HCT116 (cell line): ENCODE measurements at regions not wholly inside any gene's neighbourhood (a gene's known extent, or its start where the extent isn't known, plus 50 kb on each side); places are given as distances from the start of the nearest gene placed in this dataset.

ENCODE experiments used
- ATAC-seq: fragments of 200-7000 bp; cut with Tn5 transposase; 2 replicates; pipeline ENCODE4 v1.9.1; 2020; ENCODE audit warnings: mild to moderate bottlenecking, moderate library complexity
- BruUV-seq: library from RNA; stranded (reverse); fragments of 400-500 nt; replicated peaks from 2 replicates; lab custom pipeline; 2021; lab: Mats Ljungman, UMichigan
- CTCF ChIA-PET: fragments of 300-600 bp; sonication (Branson Sonifier 250); formaldehyde crosslinking; loops from one replicate; lab custom pipeline; 2021; ENCODE audit warnings: antibody characterized with exemption; lab: Charles Lee
- POLR2A ChIA-PET: fragments of 300-600, 350-600 bp; sonication (Branson Sonifier 250); formaldehyde crosslinking; loops from one replicate; lab custom pipeline; 2021; ENCODE audit warnings: antibody characterized with exemption; lab: Charles Lee
- RAD21 ChIA-PET, 2 experiments: fragments of 300-600 bp; sonication (Branson Sonifier 250); formaldehyde crosslinking; loops; one replicate each; lab custom pipeline; 2023; ENCODE audit warnings: low total read pairs in 2 of 2; ENCODE audit not compliant: uncharacterized antibody in 2 of 2, unreplicated experiment in 2 of 2, low non-redundant PET in 1 of 2; lab: Charles Lee
- DNase-seq: peaks from one replicate; pipeline ENCODE4 v3.0.0-alpha.2; 2010; ENCODE audit warnings: low read depth, low spot score
- H2AFZ ChIP-seq: fragments of 200-600 bp; shearing (Covaris generic), sonication (generic); 2 replicates; pipeline ENCODE4 v1.6.1; 2017; ENCODE audit warnings: low read depth, mixed run types, mixed read lengths, antibody characterized with exemption, low read length; ENCODE audit not compliant: poor library complexity, severe bottlenecking
- H3K27ac ChIP-seq: 2 replicates; pipeline ENCODE4 v1.5.1; 2012; ENCODE audit warnings: low read depth, low read length
- H3K27me3 ChIP-seq: fragments of 200-600 bp; sonication (generic); 2 replicates; pipeline ENCODE4 v1.6.1; 2016; ENCODE audit warnings: mixed run types, low read length, mixed read lengths; ENCODE audit not compliant: insufficient read depth
- H3K36me3 ChIP-seq, 2 experiments: fragments of 200-500 bp in 1 of 2; fragments of 200-600 bp in 1 of 2; sonication (Bioruptor generic) in 1 of 2; sonication (generic) in 1 of 2; 2 replicates each; pipeline versions ENCODE4 v1.5.1 to v1.6.1; 2014 to 2016; ENCODE audit warnings: low read length in 2 of 2, inconsistent platforms in 1 of 2, mixed read lengths in 1 of 2, mixed run types in 1 of 2; ENCODE audit not compliant: insufficient read depth in 2 of 2, control insufficient read depth in 1 of 2
- H3K4me1 ChIP-seq, 2 experiments: fragments of 200-600 bp in 1 of 2; sonication (generic) in 1 of 2; 2 replicates each; pipeline versions ENCODE4 v1.5.1 to v1.6.1; 2012 to 2017; ENCODE audit warnings: low read length in 2 of 2, inconsistent platforms in 1 of 2, mild to moderate bottlenecking in 1 of 2, mixed read lengths in 1 of 2, mixed run types in 1 of 2, moderate library complexity in 1 of 2; ENCODE audit not compliant: insufficient read depth in 2 of 2, control insufficient read depth in 1 of 2
- H3K4me2 ChIP-seq: fragments of 200-600 bp; sonication (generic); 2 replicates; pipeline ENCODE4 v1.6.1; 2017; ENCODE audit warnings: mixed run types, low read length, mixed read lengths
- H3K4me3 ChIP-seq, 2 experiments: fragments of 200-600 bp in 1 of 2; sonication (generic) in 1 of 2; replicated peaks in 1 of 2; 2 replicates each; pipeline ENCODE4 v1.5.1; 2011 to 2016; ENCODE audit warnings: low read length in 2 of 2, control low read depth in 1 of 2, low read depth in 1 of 2, mild to moderate bottlenecking in 1 of 2, mixed read lengths in 1 of 2, mixed run types in 1 of 2
- H3K79me2 ChIP-seq: fragments of 200-600 bp; sonication (generic); 2 replicates; pipeline ENCODE4 v1.6.1; 2017; ENCODE audit warnings: mild to moderate bottlenecking, mixed run types, low read length, moderate library complexity, mixed read lengths; ENCODE audit not compliant: insufficient read depth
- H3K9ac ChIP-seq: fragments of 200-600 bp; sonication (generic); 2 replicates; pipeline ENCODE4 v1.6.1; 2016; ENCODE audit warnings: low read length, mixed read lengths
- H3K9me2 ChIP-seq: fragments of 200-600 bp; sonication (generic), shearing (Covaris generic); 2 replicates; pipeline ENCODE4 v1.6.1; 2017; ENCODE audit warnings: mixed run types, mild to moderate bottlenecking, moderate library complexity; ENCODE audit not compliant: insufficient read depth
- H3K9me3 ChIP-seq, 2 experiments: fragments of 200-500 bp in 1 of 2; fragments of 200-600 bp in 1 of 2; sonication (Bioruptor generic) in 1 of 2; sonication (generic) in 1 of 2; 2 replicates each; pipeline ENCODE4 v1.6.1; 2014 to 2017; ENCODE audit warnings: low read length in 2 of 2, mixed read lengths in 2 of 2, inconsistent platforms in 1 of 2, low read depth in 1 of 2, mild to moderate bottlenecking in 1 of 2, mixed run types in 1 of 2, moderate library complexity in 1 of 2; ENCODE audit not compliant: control insufficient read depth in 1 of 2, insufficient read depth in 1 of 2
- H4K20me1 ChIP-seq: fragments of 200-600 bp; sonication (generic), shearing (Covaris generic); 2 replicates; pipeline ENCODE4 v1.6.1; 2017; ENCODE audit warnings: mixed run types, mild to moderate bottlenecking, moderate library complexity; ENCODE audit not compliant: insufficient read depth
- ATF3 ChIP-seq: IDR thresholded peaks from 2 replicates; pipeline ENCODE4 v1.6.1; 2012
- CBX3 ChIP-seq: IDR thresholded peaks from 2 replicates; pipeline ENCODE4 v1.6.1; 2012; ENCODE audit warnings: low read depth
- CEBPB ChIP-seq: IDR thresholded peaks from 2 replicates; pipeline ENCODE4 v1.6.1; 2012; ENCODE audit warnings: low read depth
- CTCF ChIP-seq, 3 experiments: fragments of 200-600 bp in 1 of 3; sonication (generic) in 1 of 3; IDR thresholded peaks in 2 of 3; conservative IDR thresholded peaks in 1 of 3; 2 replicates each; pipeline ENCODE4 v1.5.1; 2012 to 2017; ENCODE audit warnings: low read depth in 2 of 3, low read length in 2 of 3, antibody characterized with exemption in 1 of 3, borderline replicate concordance in 1 of 3, control low read depth in 1 of 3, mild to moderate bottlenecking in 1 of 3, mixed read lengths in 1 of 3, mixed run types in 1 of 3, moderate library complexity in 1 of 3; ENCODE audit not compliant: insufficient read depth in 1 of 3
- EGR1 ChIP-seq: IDR thresholded peaks from 2 replicates; pipeline ENCODE4 v1.6.1; 2012; ENCODE audit warnings: low read depth
- ELF1 ChIP-seq: IDR thresholded peaks from 2 replicates; pipeline ENCODE4 v1.6.1; 2012; ENCODE audit warnings: low read depth, borderline replicate concordance
- EZH2 ChIP-seq: fragments of 200-600 bp; sonication (generic); IDR thresholded peaks from 2 replicates; pipeline ENCODE4 v1.6.1; 2017; ENCODE audit warnings: antibody characterized with exemption, mixed run types
- EZH2phosphoT487 ChIP-seq: fragments of 200-600 bp; IDR thresholded peaks from 2 replicates; pipeline ENCODE4 v1.6.1; 2018; ENCODE audit warnings: antibody characterized with exemption, borderline replicate concordance
- FOSL1 ChIP-seq: IDR thresholded peaks from 2 replicates; pipeline ENCODE4 v1.6.1; 2012; ENCODE audit warnings: low read depth
- JUND ChIP-seq: IDR thresholded peaks from 2 replicates; pipeline ENCODE4 v1.6.1; 2012
- POLR2AphosphoS5 ChIP-seq: IDR thresholded peaks from 2 replicates; pipeline ENCODE4 v1.6.1; 2011; ENCODE audit warnings: mild to moderate bottlenecking, low read depth, low read length, moderate library complexity
- SP1 ChIP-seq: IDR thresholded peaks from 2 replicates; pipeline ENCODE4 v1.6.1; 2012; ENCODE audit warnings: low read depth
- TCF7L2 ChIP-seq: IDR thresholded peaks from 2 replicates; pipeline ENCODE4 v1.7.0; 2011; ENCODE audit warnings: borderline replicate concordance, inconsistent platforms; ENCODE audit not compliant: insufficient read depth, insufficient read length; ENCODE audit errors: extremely low read depth
- YY1 ChIP-seq: IDR thresholded peaks from 2 replicates; pipeline ENCODE4 v1.6.1; 2011; ENCODE audit warnings: low read length, low read depth, moderate library complexity, mild to moderate bottlenecking; ENCODE audit not compliant: insufficient replicate concordance; ENCODE audit errors: extremely low read depth
- ZBTB33 ChIP-seq: IDR thresholded peaks from 2 replicates; pipeline ENCODE4 v1.6.1; 2011; ENCODE audit warnings: mild to moderate bottlenecking, low read length, moderate library complexity; ENCODE audit not compliant: insufficient replicate concordance; ENCODE audit errors: extremely low read depth
- ZFX ChIP-seq: fragments of 450-650 bp; IDR thresholded peaks from 2 replicates; pipeline ENCODE4 v1.6.1; 2017
- ZNF274 ChIP-seq: fragments of 200-500 bp; sonication (Bioruptor generic); IDR thresholded peaks from 2 replicates; pipeline ENCODE4 v1.6.1; 2014; ENCODE audit warnings: mild to moderate bottlenecking, low read depth, low read length, inconsistent platforms
- intact Hi-C: fragments of 100-400 bp; cut with micrococcal nuclease; formaldehyde crosslinking; loops from 2 replicates; pipeline ENCODE4 v1.10.0; 2022
- TF ChIP-seq, protein P1 (sequence below): IDR thresholded peaks from 2 replicates; pipeline ENCODE4 v1.6.1; 2012; ENCODE audit warnings: low read depth

DNA sequence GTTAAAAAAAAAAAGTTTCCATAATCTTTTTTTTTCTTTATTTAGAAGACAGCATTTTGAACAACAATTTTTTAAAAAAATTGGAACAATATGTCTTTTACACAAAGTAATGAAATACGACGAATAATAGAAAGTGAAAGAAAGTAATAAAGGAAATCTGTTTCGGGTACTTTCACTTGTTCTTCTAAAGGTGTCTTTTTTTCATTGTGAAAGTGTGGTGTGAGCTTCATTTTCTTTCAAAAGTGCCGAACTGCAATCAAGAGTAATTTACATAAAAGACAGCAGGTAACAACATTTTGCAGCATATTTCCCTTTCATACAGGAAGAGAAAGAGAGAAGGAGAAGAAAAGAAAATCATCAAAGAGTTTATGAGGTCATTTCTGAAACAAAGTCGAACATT, 159.7 kb upstream of the CDH12 start:
- DNase-seq (no peak), ATAC-seq (no peak)
- Histone ChIP-seq H3K9ac (no peak overlapping the region), H3K9me2 (no peaks in the 10 kb centered on the region), H3K9me3 (peaks cover 5 to 12% of the 10 kb centered on the region in 2 experiments; a peak in 2 of 4 replicates), H2AFZ (no peak overlapping the region), H4K20me1 (no peaks in the 10 kb centered on the region), H3K27me3 (no peaks in the 10 kb centered on the region), H3K36me3 (no peaks in the 10 kb centered on the region), H3K4me2 (no peak overlapping the region)
- BruUV-seq = no TSS peak
- POLR2A ChIA-PET = no interaction called here
- no peak for TF ChIP-seq EZH2phosphoT487
- TF ChIP-seq JUND = no peak
- no peak for TF ChIP-seq POLR2AphosphoS5
- no peak for TF ChIP-seq ELF1
- no peak for TF ChIP-seq CBX3
- no peak for TF ChIP-seq EGR1
- no peak for TF ChIP-seq ZFX
- no peak for TF ChIP-seq FOSL1
- TF ChIP-seq EZH2 = no peak
- TF ChIP-seq YY1 = no peak
- TF ChIP-seq ATF3 = no peak
- TF ChIP-seq, protein P1, sequence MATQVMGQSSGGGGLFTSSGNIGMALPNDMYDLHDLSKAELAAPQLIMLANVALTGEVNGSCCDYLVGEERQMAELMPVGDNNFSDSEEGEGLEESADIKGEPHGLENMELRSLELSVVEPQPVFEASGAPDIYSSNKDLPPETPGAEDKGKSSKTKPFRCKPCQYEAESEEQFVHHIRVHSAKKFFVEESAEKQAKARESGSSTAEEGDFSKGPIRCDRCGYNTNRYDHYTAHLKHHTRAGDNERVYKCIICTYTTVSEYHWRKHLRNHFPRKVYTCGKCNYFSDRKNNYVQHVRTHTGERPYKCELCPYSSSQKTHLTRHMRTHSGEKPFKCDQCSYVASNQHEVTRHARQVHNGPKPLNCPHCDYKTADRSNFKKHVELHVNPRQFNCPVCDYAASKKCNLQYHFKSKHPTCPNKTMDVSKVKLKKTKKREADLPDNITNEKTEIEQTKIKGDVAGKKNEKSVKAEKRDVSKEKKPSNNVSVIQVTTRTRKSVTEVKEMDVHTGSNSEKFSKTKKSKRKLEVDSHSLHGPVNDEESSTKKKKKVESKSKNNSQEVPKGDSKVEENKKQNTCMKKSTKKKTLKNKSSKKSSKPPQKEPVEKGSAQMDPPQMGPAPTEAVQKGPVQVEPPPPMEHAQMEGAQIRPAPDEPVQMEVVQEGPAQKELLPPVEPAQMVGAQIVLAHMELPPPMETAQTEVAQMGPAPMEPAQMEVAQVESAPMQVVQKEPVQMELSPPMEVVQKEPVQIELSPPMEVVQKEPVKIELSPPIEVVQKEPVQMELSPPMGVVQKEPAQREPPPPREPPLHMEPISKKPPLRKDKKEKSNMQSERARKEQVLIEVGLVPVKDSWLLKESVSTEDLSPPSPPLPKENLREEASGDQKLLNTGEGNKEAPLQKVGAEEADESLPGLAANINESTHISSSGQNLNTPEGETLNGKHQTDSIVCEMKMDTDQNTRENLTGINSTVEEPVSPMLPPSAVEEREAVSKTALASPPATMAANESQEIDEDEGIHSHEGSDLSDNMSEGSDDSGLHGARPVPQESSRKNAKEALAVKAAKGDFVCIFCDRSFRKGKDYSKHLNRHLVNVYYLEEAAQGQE = no peak
- TF ChIP-seq SP1 = no peak
- TF ChIP-seq CEBPB = no peak
- TF ChIP-seq TCF7L2 = no peak
- no peak for TF ChIP-seq ZNF274
- no peak for TF ChIP-seq CTCF (IDR thresholded peaks at IDR 0.05 in 2 of 3, conservative IDR thresholded peaks at IDR 0.05 in 1 of 3; ENCODE audit: borderline replicate concordance in 1 of 3, insufficient read depth in 1 of 3, low read depth in 2 of 3, low read length in 2 of 3)
- no peak for TF ChIP-seq ZBTB33
- TF ChIP-seq, all 23 proteins: peak for 0
- RAD21 ChIA-PET = no interaction called here
- no peaks in the 10 kb centered on the region for H3K79me2 ChIP-seq
- CTCF ChIA-PET = no interaction called here
- intact Hi-C loops = no loop called here
- no peaks in the 10 kb centered on the region for H3K4me1 ChIP-seq
- H3K27ac ChIP-seq = no peak overlapping the region
- H3K4me3 ChIP-seq = no peak overlapping the region
